HK-2 (cell line): ENCODE measurements at regions not wholly inside any gene's neighbourhood (a gene's known extent, or its start where the extent isn't known, plus 50 kb on each side); places are given as distances from the start of the nearest gene placed in this dataset.

Experiments
- DNase-seq: peaks from one replicate; pipeline ENCODE4 v3.0.0-alpha.2; 2018; ENCODE audit not compliant: unreplicated experiment

GRCh38 chr6:105991561-105992314 lies 94.4 kb upstream of the PRDM1 start:
- DNase-seq = no peak

- no peak for DNase-seq
Measured at GRCh38 chr6:105990151-105990550, 96.0 kb upstream of the PRDM1 start.

- DNase-seq = no peak
Measured at GRCh38 chr6:105988812-105989577, 97.1 kb upstream of the PRDM1 start.

GRCh38 chr6:105988321-105988720 lies 97.8 kb upstream of the PRDM1 start:
- DNase-seq = no peak

GRCh38 chr6:105987516-105987915 lies 98.6 kb upstream of the PRDM1 start:
- no peak for DNase-seq

- DNase-seq = no peak
Measured at GRCh38 chr6:105986998-105987397, 99.1 kb upstream of the PRDM1 start.

- no peak for DNase-seq
Measured at GRCh38 chr6:105985816-105986632, 100.1 kb upstream of the PRDM1 start.

- no peak for DNase-seq
Measured at GRCh38 chr6:105985098-105985815, 100.9 kb upstream of the PRDM1 start.

GRCh38 chr6:105983763-105984162 lies 102.4 kb upstream of the PRDM1 start:
- no peak for DNase-seq

- no peak for DNase-seq
Measured at GRCh38 chr6:105982761-105983540, 103.2 kb upstream of the PRDM1 start.

GRCh38 chr6:105981888-105982358 lies 104.2 kb upstream of the PRDM1 start:
- no peak for DNase-seq

- DNase-seq = no peak
Measured at GRCh38 chr6:105981002-105981887, 104.9 kb upstream of the PRDM1 start.

- DNase-seq = no peak
Measured at GRCh38 chr6:105978974-105979373, 107.2 kb upstream of the PRDM1 start.

GRCh38 chr6:105977934-105978504 lies 108.1 kb upstream of the PRDM1 start:
- no peak for DNase-seq

- no peak for DNase-seq
Measured at GRCh38 chr6:105974986-105975385, 111.2 kb upstream of the PRDM1 start.

GRCh38 chr6:105972440-105972839 lies 113.7 kb upstream of the PRDM1 start:
- no peak for DNase-seq

GRCh38 chr6:105968603-105969333 lies 117.4 kb upstream of the PRDM1 start:
- no peak for DNase-seq

GRCh38 chr6:105967917-105968602 lies 118.1 kb upstream of the PRDM1 start:
- DNase-seq = no peak
